ENCODE measurements at regions not wholly inside any gene's neighbourhood (a gene's known extent, or its start where the extent isn't known, plus 50 kb on each side); places are given as distances from the start of the nearest gene placed in this dataset.

GRCh38 chr18:34491719-34492118, 218.4 kb upstream of the DTNA start:
- no peaks in the 10 kb centered on the region for H3K27me3 ChIP-seq (ENCODE audit: control insufficient read depth in 2 of 2, insufficient read depth in 2 of 2, low read length in 2 of 2)
- no peaks in the 10 kb centered on the region for H3K9me1 ChIP-seq (replicated peaks; ENCODE audit: control insufficient read depth, extremely low read depth, insufficient read depth, low read length)
- dilution Hi-C loops (cut with MboI; ENCODE audit: extremely low pct_ligation_motif_present, low sequenced_read_pairs) (no loop called here), intact Hi-C loops (cut with micrococcal nuclease) (loop anchor here (5.0 to 10.0 kb wide), 2 partner anchors 133 to 296 kb away; no protein-coding TSS in a partner anchor)
- no peaks in the 10 kb centered on the region for H3K4me1 ChIP-seq (ENCODE audit: control insufficient read depth, extremely low read depth, insufficient read depth, low read length)
- H3K36me3 ChIP-seq (ENCODE audit: control insufficient read depth in 2 of 2, extremely low read depth in 1 of 2, insufficient read depth in 2 of 2, low read length in 2 of 2): no peaks in the 10 kb centered on the region
- peaks cover 2% of the 10 kb centered on the region for H3K79me2 ChIP-seq (ENCODE audit: control insufficient read depth, insufficient read depth, low read length)
- H2AFZ ChIP-seq (ENCODE audit: low read depth, low read length): no peak overlapping the region
- H3K4me2 ChIP-seq (ENCODE audit: insufficient read depth, low read length): no peak overlapping the region
- ChIA-PET CTCF (no interaction called here), POLR2A (no interaction called here)
- DNase-seq (ENCODE audit: low read depth, low spot score) (peak; percentile 41), FAIRE-seq (no peak)
- TF ChIP-seq POLR2AphosphoS5 (IDR thresholded peaks at IDR 0.05; ENCODE audit: insufficient read depth, low read depth, low read length): no peak
- TF ChIP-seq MYC (IDR thresholded peaks at IDR 0.05; ENCODE audit: low read depth, low read length): no peak
- no peak for TF ChIP-seq GATA2 (IDR thresholded peaks at IDR 0.05; ENCODE audit: insufficient read depth, insufficient read length, low read depth, low read length)
- TF ChIP-seq JUN (IDR thresholded peaks at IDR 0.05; ENCODE audit: borderline replicate concordance, insufficient read depth, insufficient read length, low read depth): no peak
- no peak for TF ChIP-seq CTCF (IDR thresholded peaks at IDR 0.05; ENCODE audit: extremely low read depth in 1 of 2, insufficient read depth in 1 of 2, low read depth in 1 of 2, low read length in 2 of 2)
- TF ChIP-seq MAX (IDR thresholded peaks at IDR 0.05; ENCODE audit: insufficient read depth, insufficient read length): no peak
- no peak for TF ChIP-seq POLR2A (IDR thresholded peaks at IDR 0.05; ENCODE audit: low read depth, low read length)
- TF ChIP-seq EZH2 (IDR thresholded peaks at IDR 0.05; ENCODE audit: borderline replicate concordance, low read depth, low read length, severe bottlenecking): no peak
- H3K27ac ChIP-seq (ENCODE audit: insufficient read depth, low read depth, low read length): no peak overlapping the region
- no TSS peak for BruUV-seq (replicated peaks)
- no peaks in the 10 kb centered on the region for H3K9me3 ChIP-seq (replicated peaks; ENCODE audit: control insufficient read depth, insufficient read depth, low read length)
- no peaks in the 10 kb centered on the region for H4K20me1 ChIP-seq (replicated peaks; ENCODE audit: control insufficient read depth, extremely low read depth, insufficient read depth, low read length)
- no peak overlapping the region for H3K4me3 ChIP-seq (replicated peaks in 1 of 3; ENCODE audit: insufficient read depth in 1 of 3, low read depth in 1 of 3, low read length in 3 of 3)
- H3K9ac ChIP-seq (replicated peaks; ENCODE audit: extremely low read depth, insufficient read depth, low read length): no peak overlapping the region

Data from endothelial cell of umbilical vein (primary cell).